GM13976 (cell line): ENCODE measurements at regions not wholly inside any gene's neighbourhood (a gene's known extent, or its start where the extent isn't known, plus 50 kb on each side); places are given as distances from the start of the nearest gene placed in this dataset.

Experiments used
- DNase-seq: peaks from one replicate; pipeline ENCODE4 v3.0.0; 2012; ENCODE audit warnings: low spot score
- in situ Hi-C: fragments of 300-500 bp; cut with MboI; formaldehyde crosslinking; loops from one replicate; pipeline ENCODE4 v1.12.0; 2022; ENCODE audit warnings: low sequenced_read_pairs, mixed read lengths, inconsistent platforms; ENCODE audit not compliant: unreplicated experiment
- TF ChIP-seq, protein P1 (sequence below): IDR thresholded peaks from 2 replicates; pipeline ENCODE4 v1.5.1; 2012; ENCODE audit warnings: borderline replicate concordance, mild to moderate bottlenecking; ENCODE audit not compliant: insufficient read depth; ENCODE audit errors: extremely low read depth, missing control alignments, control extremely low read depth

- DNase-seq: no peak
- in situ Hi-C loops: no loop called here
- TF ChIP-seq, protein P1, sequence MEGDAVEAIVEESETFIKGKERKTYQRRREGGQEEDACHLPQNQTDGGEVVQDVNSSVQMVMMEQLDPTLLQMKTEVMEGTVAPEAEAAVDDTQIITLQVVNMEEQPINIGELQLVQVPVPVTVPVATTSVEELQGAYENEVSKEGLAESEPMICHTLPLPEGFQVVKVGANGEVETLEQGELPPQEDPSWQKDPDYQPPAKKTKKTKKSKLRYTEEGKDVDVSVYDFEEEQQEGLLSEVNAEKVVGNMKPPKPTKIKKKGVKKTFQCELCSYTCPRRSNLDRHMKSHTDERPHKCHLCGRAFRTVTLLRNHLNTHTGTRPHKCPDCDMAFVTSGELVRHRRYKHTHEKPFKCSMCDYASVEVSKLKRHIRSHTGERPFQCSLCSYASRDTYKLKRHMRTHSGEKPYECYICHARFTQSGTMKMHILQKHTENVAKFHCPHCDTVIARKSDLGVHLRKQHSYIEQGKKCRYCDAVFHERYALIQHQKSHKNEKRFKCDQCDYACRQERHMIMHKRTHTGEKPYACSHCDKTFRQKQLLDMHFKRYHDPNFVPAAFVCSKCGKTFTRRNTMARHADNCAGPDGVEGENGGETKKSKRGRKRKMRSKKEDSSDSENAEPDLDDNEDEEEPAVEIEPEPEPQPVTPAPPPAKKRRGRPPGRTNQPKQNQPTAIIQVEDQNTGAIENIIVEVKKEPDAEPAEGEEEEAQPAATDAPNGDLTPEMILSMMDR: no peak
Measured at GRCh38 chr12:100699209-100699608, 95.4 kb upstream of the ANO4 start.

DNA sequence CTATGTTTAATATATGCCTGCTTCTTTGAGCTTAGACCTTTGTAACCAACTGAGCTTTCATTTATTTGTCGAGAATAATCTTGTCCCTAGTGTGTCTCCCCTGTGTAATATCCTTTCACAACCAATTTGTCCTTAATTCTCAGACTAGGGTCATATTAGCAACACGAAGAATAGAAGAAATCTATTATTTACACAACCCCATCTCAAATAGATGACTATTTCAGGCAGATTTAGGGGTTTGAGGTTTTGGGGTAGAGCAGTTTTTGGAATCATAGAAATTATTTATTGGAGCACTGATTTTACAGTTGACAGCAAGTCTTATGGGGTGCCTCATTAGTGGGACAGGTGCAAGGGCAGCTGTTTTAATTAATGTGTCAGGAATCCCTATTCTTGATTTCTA, 91.2 kb upstream of the ANO4 start:
- TF ChIP-seq, protein P1: no peak
- DNase-seq: no peak
- in situ Hi-C loops: no loop called here

DNA sequence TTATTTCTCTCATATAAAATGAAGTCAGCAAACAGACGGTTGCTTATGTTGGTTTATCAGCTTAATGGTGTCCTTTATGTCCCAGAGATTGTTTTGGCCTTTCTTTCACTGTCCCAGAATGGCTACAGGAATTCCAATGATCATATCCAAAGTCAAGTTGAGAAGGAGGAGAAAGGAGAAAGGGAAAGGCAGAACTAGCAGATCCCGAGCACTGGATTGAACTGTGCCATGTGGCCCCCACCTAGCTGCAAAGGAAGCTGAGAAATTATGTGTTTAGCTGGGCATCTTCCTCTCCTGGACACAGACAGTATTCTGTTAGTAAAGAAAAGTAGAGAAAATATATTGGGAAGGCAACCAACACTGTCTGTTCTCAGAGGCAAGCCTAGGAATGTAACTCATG, 90.7 kb upstream of the ANO4 start:
- TF ChIP-seq, protein P1: no peak
- in situ Hi-C loops: no loop called here
- DNase-seq: no peak

- in situ Hi-C loops: no loop called here
- no peak for DNase-seq
Measured at GRCh38 chr12:100706033-100706432, 88.5 kb upstream of the ANO4 start.

GRCh38 chr12:100708591-100708990, 86.0 kb upstream of the ANO4 start:
- TF ChIP-seq, protein P1: no peak
- DNase-seq: no peak
- in situ Hi-C loops: no loop called here

More at GRCh38 chr12:100706033-100706432, 88.5 kb upstream of the ANO4 start:
- TF ChIP-seq, protein P1: no peak

DNA sequence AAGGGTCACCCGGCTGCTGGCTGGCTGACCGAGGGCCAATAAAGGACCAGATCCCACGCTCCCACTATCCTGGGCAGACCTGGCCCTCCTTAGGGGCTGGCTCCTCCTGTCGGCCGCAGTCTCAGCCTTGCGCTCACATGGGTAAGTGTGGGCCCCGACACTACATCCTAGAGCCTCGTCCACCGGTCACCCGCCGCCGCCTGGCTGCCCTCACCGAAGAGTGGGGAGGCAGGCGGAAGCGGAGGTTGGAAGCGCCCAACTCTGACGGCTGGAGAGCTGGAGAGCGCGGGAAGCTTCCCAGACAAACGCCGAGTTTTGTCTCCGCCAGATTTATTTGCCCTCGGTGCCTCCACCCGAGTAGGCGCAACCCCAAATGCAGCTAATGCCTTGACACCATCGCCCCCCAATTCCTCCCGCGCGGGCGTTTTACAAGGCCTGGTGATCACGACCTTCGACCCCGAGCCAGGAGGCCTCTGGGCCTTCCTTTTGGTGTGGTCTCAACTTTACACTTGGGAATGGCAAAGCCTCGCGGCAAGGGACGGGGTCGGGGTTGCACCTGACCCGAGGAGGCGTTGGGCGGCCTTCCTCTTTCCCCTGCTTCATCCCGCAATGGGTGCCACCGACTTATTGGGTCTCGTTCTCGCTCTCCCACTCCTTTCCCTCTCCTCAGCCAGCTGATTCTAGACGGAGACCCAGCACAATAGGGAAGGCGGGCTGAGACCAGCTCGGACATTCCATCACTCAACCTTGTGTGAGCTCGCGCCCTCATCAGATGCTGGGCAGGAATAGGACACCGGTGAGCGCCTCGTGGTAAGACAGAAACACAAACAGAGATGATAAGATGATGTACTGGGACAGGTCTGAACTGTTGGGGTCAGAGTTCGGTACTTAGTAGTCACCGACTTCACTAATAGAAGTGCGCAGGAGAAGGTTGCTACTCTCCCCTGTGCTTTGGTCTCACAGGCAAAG, 78.3 kb upstream of the ANO4 start:
- TF ChIP-seq, protein P1: no peak
- DNase-seq: peak; percentile 34
- in situ Hi-C loops: no loop called here
